Activated gamma-delta T cell treated with anti-CD3 and anti-CD28 coated beads, Interleukin-2, amount 50 U/mL, for 16 hours (primary cell): ENCODE measurements at regions not wholly inside any gene's neighbourhood (a gene's known extent, or its start where the extent isn't known, plus 50 kb on each side); places are given as distances from the start of the nearest gene placed in this dataset.

Experiments
- DNase-seq: peaks from one replicate; pipeline ENCODE4 v3.0.0-alpha.2; 2020; ENCODE audit warnings: low read depth

GRCh38 chr6:118761645-118762044 lies 110.3 kb upstream of the CEP85L start:
- no peak for DNase-seq

GRCh38 chr6:118758946-118759345 lies 107.6 kb upstream of the CEP85L start:
- no peak for DNase-seq

GRCh38 chr6:118755941-118756646 lies 104.7 kb upstream of the CEP85L start:
- no peak for DNase-seq

- no peak for DNase-seq
Measured at GRCh38 chr6:118752803-118753202, 101.4 kb upstream of the CEP85L start.

GRCh38 chr6:118751072-118751471 lies 99.7 kb upstream of the CEP85L start:
- no peak for DNase-seq

GRCh38 chr6:118750143-118750542 lies 98.8 kb upstream of the CEP85L start:
- DNase-seq = no peak

GRCh38 chr6:118748311-118749062 lies 97.1 kb upstream of the CEP85L start:
- no peak for DNase-seq

- DNase-seq = no peak
Measured at GRCh38 chr6:118746825-118747174, 95.4 kb upstream of the CEP85L start.

- no peak for DNase-seq
Measured at GRCh38 chr6:118746145-118746824, 94.9 kb upstream of the CEP85L start.

GRCh38 chr6:118745156-118745555 lies 93.8 kb upstream of the CEP85L start:
- DNase-seq = no peak

- DNase-seq = no peak
Measured at GRCh38 chr6:118744261-118744941, 93.0 kb upstream of the CEP85L start.

- no peak for DNase-seq
Measured at GRCh38 chr6:118743746-118744145, 92.4 kb upstream of the CEP85L start.

GRCh38 chr6:118740372-118740771 lies 89.0 kb upstream of the CEP85L start:
- DNase-seq = no peak

- no peak for DNase-seq
Measured at GRCh38 chr6:118739696-118740353, 88.4 kb upstream of the CEP85L start.

GRCh38 chr6:118736440-118736839 lies 85.0 kb upstream of the CEP85L start:
- no peak for DNase-seq

GRCh38 chr6:118735320-118735719 lies 83.9 kb upstream of the CEP85L start:
- no peak for DNase-seq

- DNase-seq = peak; percentile 67
Measured at GRCh38 chr6:118725944-118726343, 74.6 kb upstream of the CEP85L start.

- DNase-seq = no peak
Measured at GRCh38 chr6:118724211-118724610, 72.8 kb upstream of the CEP85L start.

GRCh38 chr6:118722829-118723813 lies 71.7 kb upstream of the CEP85L start:
- DNase-seq = no peak

GRCh38 chr6:118720125-118720473 lies 68.7 kb upstream of the CEP85L start:
- no peak for DNase-seq
